GM12891 (cell line): ENCODE measurements at regions not wholly inside any gene's neighbourhood (a gene's known extent, or its start where the extent isn't known, plus 50 kb on each side); places are given as distances from the start of the nearest gene placed in this dataset.

Source experiments
- POLR2A ChIP-seq: IDR thresholded peaks from 2 replicates; pipeline ENCODE4 v1.6.1; 2011; ENCODE audit warnings: low read depth, low read length, control low read depth
- TAF1 ChIP-seq: IDR thresholded peaks from 2 replicates; pipeline ENCODE4 v1.6.1; 2011; ENCODE audit warnings: low read depth, low read length, control low read depth

DNA sequence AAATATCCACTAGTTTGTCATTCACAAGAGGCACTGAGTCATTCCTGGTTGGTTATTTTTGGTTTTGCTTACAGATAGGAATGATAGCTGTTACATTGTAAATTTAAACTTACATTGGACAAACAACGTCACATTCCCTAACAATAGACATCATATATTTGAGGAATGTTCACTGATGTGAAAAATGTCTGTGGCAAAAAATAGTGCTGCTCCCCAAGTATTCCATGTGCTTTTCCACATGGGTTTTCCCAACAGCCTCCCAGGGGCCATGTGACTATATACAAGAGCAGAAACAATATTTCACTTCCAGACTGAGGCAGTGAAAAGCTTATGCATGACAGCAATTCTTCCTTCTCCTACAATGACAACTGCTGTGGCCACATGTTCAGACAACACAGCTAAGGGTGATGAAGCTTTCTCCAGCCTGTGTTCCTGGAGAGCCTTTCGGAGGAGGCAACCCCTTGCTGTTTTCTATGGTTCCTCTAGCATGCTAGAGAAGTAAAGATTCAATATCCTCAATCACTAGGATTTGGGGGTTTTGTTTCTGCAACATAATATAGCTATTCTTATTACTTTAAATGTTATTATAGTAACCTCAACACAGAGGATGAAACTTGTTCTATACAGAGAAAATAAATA is 202.7 kb downstream of the PTH2R start:
- TF ChIP-seq POLR2A (no peak), TAF1 (no peak)
